GM18505 (cell line): ENCODE measurements at regions not wholly inside any gene's neighbourhood (a gene's known extent, or its start where the extent isn't known, plus 50 kb on each side); places are given as distances from the start of the nearest gene placed in this dataset.
"Not testable (repeated sequence)": the region's sequence is repeated elsewhere in the genome, so short reads cannot be mapped to it uniquely, and the experiment has no call there.

Experiments
- ATAC-seq: cut with Tn5 transposase; IDR thresholded peaks from one replicate; pipeline ENCODE4 v1.9.1; 2021; ENCODE audit not compliant: unreplicated experiment
- POLR2A ChIP-seq: IDR thresholded peaks from 4 replicates; pipeline ENCODE4 v1.6.1; 2011; ENCODE audit warnings: borderline replicate concordance; ENCODE audit not compliant: insufficient read depth, insufficient read length; ENCODE audit errors: extremely low read depth

GRCh38 chr10:44004913-44005787 is 356.5 kb upstream of the ZNF32 start:
- no peak for ATAC-seq
- TF ChIP-seq POLR2A: no peak

DNA sequence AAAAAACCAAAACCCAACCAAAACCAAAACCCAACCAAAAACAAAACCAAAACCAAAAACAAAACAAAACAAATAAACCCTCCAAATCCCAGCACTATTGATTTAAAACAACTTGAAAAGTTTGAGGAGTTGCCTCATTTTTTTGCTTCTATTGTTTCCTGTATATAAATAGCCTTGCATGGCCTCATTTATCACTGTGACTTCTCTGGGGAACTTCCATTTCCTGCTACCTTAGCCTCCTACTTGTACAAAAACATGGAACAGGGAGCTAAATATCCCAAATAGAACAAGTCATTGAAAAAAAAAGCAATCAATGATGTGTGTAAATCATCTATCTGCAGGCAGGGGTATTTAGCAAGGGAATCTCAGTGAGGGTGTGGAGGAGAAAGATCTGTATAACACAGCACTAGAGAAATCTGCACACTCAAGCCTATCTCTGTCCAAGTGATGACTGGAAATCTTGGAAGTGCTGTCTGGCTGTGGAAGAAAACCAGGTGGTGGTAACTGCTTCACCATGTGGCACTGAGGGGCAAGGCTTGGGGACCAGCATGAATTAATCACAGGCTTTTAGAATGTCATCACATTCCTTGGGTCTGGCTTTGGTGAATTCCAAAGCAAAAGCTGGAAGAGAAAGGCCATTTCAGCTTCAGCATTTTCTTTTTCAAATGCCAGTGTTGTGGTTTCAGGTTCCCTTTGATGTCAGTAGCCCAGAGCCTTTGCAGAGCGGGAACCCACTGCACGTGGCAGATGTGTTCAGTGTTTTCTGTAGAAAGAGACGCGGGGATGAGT is 349.5 kb upstream of the ZNF32 start:
- ATAC-seq: no peak

GRCh38 chr10:43997330-43997729 is 348.6 kb upstream of the ZNF32 start:
- no peak for TF ChIP-seq POLR2A
- no peak for ATAC-seq

More for the DNA sequence above, 349.5 kb upstream of the ZNF32 start:
- no peak for TF ChIP-seq POLR2A

- ATAC-seq: no peak
- TF ChIP-seq POLR2A: no peak
Observed at GRCh38 chr10:43994539-43994938, 345.9 kb upstream of the ZNF32 start.

GRCh38 chr10:43992816-43993215 is 344.1 kb upstream of the ZNF32 start:
- not testable (repeated sequence) for ATAC-seq

GRCh38 chr10:43986374-43986773 is 337.7 kb upstream of the ZNF32 start:
- no peak for TF ChIP-seq POLR2A
- ATAC-seq: no peak

DNA sequence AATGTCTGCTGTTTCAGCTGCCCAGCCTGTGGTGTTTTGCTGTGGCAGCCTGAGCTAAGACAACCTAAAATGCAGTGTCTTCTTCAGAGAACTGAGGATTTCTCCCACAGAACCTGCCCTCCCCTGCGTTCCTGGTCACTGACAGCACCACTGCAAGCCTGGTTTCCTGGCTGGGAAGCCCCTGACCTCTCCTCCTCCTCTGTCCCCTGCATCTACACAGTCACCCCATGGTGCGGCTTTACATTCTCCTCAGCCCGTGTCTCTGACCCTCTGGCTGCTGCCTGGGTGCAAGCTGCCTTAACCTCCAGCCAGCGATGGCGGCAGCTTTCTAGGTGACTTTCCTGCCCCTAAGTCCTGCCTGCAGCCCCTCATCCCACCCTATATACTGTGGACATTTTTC is 337.3 kb upstream of the ZNF32 start:
- TF ChIP-seq POLR2A: no peak
- ATAC-seq: no peak

- no peak for ATAC-seq
- TF ChIP-seq POLR2A: no peak
Observed at GRCh38 chr10:43983856-43984271, 335.2 kb upstream of the ZNF32 start.

GRCh38 chr10:43983405-43983804 is 334.7 kb upstream of the ZNF32 start:
- TF ChIP-seq POLR2A: no peak
- ATAC-seq: no peak

DNA sequence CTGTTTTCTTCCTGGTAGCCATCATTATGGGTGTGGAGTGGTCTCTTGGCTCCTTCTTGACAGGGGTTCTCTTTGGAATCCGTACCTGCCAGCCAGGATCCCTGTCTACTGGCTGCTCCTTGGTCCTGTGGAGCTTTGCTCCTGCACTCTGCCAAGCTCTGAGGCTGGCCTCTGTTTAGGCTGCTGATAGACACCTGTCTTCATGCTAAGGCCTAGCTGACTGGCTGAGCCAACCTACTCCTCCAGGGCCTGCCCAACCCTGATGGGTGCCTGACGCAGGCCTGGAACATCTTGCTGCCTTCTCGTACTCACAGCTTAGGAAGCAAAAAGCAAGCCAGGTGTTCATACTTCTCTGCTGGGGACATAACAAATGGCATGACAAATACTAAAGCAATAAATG is 333.6 kb upstream of the ZNF32 start:
- no peak for ATAC-seq
- no peak for TF ChIP-seq POLR2A

DNA sequence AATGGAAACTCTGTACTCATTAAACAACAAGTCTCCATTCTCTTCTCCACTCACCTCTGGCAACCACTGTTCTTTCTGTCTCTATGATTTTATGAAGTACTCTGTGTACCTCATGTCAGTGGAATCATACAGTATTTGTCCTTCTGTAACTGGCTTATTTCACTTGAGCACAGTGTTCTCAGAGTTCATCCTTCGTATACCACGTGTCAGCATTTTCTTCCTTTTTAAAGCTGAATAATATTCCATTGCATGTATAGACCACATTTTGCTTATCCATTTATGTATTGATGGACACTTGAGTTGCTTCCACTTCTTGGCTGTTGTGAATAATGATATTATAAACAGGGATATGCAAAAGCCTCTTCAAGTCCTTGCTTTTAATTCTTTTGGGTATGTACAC is 333.0 kb upstream of the ZNF32 start:
- no peak for ATAC-seq
- TF ChIP-seq POLR2A: no peak

- no peak for ATAC-seq
Observed at GRCh38 chr10:43981232-43981631, 332.6 kb upstream of the ZNF32 start.

GRCh38 chr10:43980715-43981114 is 332.0 kb upstream of the ZNF32 start:
- TF ChIP-seq POLR2A: no peak

More at GRCh38 chr10:43981232-43981631, 332.6 kb upstream of the ZNF32 start:
- TF ChIP-seq POLR2A: no peak

DNA sequence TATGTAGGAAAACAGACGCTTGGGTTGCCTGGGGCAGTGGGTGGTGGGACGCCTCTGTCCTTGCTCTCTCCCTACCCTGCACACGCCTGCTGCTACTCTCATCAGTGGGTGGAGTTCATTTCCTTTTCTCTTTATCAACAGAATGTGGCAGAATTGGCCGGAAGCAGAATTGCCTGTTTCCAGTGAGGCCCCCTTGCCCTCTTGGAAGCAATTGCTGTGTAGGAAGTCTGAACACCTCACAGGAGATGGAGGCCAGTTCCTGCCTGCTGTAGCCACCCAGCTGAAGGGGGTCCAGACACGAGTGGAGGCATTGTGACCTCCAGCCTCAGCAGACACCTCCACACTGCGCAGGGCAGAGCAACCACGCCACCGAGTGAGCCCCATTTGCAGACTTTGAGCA is 331.6 kb upstream of the ZNF32 start:
- ATAC-seq: no peak
- no peak for TF ChIP-seq POLR2A

More at GRCh38 chr10:43980715-43981114, 332.0 kb upstream of the ZNF32 start:
- no peak for ATAC-seq
